Hematopoietic multipotent progenitor cell (in vitro differentiated cells): ENCODE measurements at regions not wholly inside any gene's neighbourhood (a gene's known extent, or its start where the extent isn't known, plus 50 kb on each side); places are given as distances from the start of the nearest gene placed in this dataset.
"Not testable (repeated sequence)": the region's sequence is repeated elsewhere in the genome, so short reads cannot be mapped to it uniquely, and the experiment has no call there.

Experiments
- DNase-seq, 3 donors: peaks; one replicate each; pipeline ENCODE4 v3.0.0-alpha.2; 2011 to 2015; ENCODE audit warnings: low read depth in 2 of 3, low spot score in 2 of 3

DNA sequence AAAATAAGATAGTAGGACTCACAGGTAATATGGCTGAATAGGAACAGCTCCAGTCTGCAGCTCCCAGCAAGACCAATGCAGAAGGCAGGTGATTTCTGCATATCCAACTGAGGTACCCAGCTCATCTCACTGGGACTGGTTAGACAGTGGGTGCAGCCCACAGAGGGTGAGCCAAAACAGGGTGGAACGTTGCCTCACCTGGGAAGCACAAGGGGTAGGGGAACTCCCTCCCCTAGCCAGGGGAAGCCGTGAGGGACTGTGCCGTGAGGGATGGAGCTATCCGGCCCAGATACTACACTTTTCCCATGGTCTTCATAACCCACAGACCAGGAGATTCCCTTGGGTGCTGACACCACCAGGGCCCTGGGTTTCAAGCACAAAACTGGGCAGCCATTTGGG lies 114.8 kb upstream of the GNAI1 start:
- DNase-seq = not testable (repeated sequence)

GRCh38 chr7:80018941-80019808 lies 115.5 kb upstream of the GNAI1 start:
- peak; percentile 16 to 73 (median 64) for DNase-seq

GRCh38 chr7:80017101-80017698 lies 117.4 kb upstream of the GNAI1 start:
- no peak for DNase-seq

GRCh38 chr7:80014511-80014910 lies 120.1 kb upstream of the GNAI1 start:
- DNase-seq = no peak

- no peak for DNase-seq
These were observed 126.6 kb upstream of the GNAI1 start for GRCh38 chr7:80008039-80008438.

GRCh38 chr7:80002865-80003264 lies 131.8 kb upstream of the GNAI1 start:
- DNase-seq = no peak

DNA sequence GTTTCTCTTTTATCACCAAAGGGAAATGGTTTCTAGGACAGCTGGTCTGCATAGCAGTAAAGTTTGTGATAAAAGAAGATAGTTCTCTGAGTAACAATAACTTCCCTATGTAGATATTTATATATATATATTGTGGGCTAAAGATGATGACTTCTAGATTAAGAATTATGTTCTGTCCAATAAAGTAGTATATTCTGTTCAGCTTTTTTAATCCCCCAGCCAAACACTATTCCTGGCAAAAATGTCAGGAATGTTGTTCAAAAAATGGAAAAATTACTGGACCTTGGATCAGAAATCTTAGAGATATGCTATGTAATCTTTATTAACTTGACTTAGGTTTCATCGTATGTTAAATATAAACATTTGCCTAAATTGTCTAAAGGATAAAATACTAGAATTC lies 136.3 kb upstream of the GNAI1 start:
- no peak for DNase-seq

GRCh38 chr7:79997345-79997744 lies 137.3 kb upstream of the GNAI1 start:
- DNase-seq = no peak

GRCh38 chr7:79995741-79996140 lies 138.9 kb upstream of the GNAI1 start:
- DNase-seq = not testable (repeated sequence)

DNA sequence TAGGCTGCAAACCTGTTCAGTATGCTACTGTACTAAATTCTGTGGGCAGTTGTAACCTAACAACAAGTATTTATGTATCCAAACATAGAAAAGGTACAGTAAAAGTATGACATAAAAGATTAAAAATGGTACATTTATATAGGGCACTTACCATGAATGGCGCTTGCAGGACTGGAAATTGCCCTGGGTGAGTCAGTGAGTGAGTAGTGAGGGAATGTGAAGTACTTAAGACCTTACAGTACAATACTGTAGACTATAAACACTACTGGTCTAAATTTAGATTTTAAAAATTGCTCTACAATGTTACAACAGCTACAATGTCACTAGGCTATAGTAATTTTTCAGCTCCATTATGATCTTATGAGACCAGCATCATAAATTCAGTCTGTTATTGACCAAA lies 146.0 kb upstream of the GNAI1 start:
- no peak for DNase-seq

- DNase-seq = no peak
These were observed 150.4 kb upstream of the GNAI1 start for GRCh38 chr7:79984210-79984609.

- no peak for DNase-seq
These were observed 152.4 kb upstream of the GNAI1 start for GRCh38 chr7:79982141-79982770.

GRCh38 chr7:79980376-79980775 lies 154.3 kb upstream of the GNAI1 start:
- DNase-seq = no peak

GRCh38 chr7:79979437-79979836 lies 155.2 kb upstream of the GNAI1 start:
- DNase-seq = no peak

- DNase-seq = no peak
These were observed 157.2 kb upstream of the GNAI1 start for GRCh38 chr7:79977481-79977880.

- DNase-seq = not testable (repeated sequence)
These were observed 158.0 kb upstream of the GNAI1 start for GRCh38 chr7:79976711-79977020.

- not testable (repeated sequence) for DNase-seq
These were observed 158.5 kb upstream of the GNAI1 start for GRCh38 chr7:79975986-79976710.

DNA sequence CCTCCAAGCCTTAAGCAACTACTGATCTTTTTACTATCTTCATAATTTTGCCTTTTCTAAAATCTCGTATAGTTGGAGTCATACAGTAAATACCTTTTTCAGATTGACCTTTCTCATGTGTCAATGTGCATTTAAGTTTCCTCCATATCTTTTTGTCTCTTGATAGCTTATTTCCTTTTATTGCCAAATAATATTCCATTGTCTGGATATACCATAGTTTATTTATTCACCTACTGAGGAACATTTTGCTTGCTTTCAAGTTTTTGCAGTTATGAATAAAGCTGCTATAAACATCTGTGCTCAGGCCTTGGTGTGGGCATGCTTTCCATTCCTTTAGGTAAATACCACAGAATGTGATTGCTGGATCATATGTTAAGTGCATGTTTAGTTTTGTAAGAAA lies 161.2 kb upstream of the GNAI1 start:
- DNase-seq = no peak

DNA sequence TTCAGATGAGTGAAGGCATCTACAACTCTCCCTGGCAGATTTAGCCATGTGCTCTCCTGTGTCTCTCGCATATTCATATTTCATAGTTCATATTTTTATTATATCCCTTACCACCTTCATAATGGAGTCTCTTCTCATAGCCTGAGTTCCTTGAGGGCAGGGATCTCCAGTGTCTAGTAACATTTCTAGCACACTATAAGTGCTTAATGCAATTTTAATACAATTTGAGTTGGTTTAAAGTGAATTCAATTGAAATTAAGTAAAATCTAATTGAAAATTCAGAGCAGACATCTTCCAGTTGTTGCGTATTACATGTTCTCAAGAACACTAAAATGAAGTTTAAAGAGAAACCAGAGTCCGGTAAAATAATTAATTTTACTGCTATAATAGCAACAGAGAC lies 163.6 kb upstream of the GNAI1 start:
- DNase-seq = no peak

- no peak for DNase-seq
These were observed 165.7 kb upstream of the GNAI1 start for GRCh38 chr7:79968894-79969293.

- no peak for DNase-seq
These were observed 166.5 kb upstream of the GNAI1 start for GRCh38 chr7:79968077-79968648.
